ENCODE measurements at regions not wholly inside any gene's neighbourhood (a gene's known extent, or its start where the extent isn't known, plus 50 kb on each side); places are given as distances from the start of the nearest gene placed in this dataset.

GRCh38 chr6:12419631-12420272 is 129.6 kb downstream of the EDN1 start:
- TF ChIP-seq EZH2phosphoT487 (IDR thresholded peaks at IDR 0.05; ENCODE audit: low read depth), result no peak
- no peak for TF ChIP-seq CTCF (IDR thresholded peaks at IDR 0.05; ENCODE audit: low read depth, low read length)
- Histone ChIP-seq H3K27ac (ENCODE audit: low read length) (no peak overlapping the region), H3K9ac (ENCODE audit: low read length) (no peak overlapping the region), H2AFZ (ENCODE audit: low read depth, low read length) (no peak overlapping the region), H3K4me1 (ENCODE audit: low read length) (no peaks in the 10 kb centered on the region), H3K4me3 (ENCODE audit: low read length) (no peak overlapping the region), H3K9me3 (ENCODE audit: insufficient read depth, low read length) (no peaks in the 10 kb centered on the region), H3K79me2 (ENCODE audit: low read length) (no peaks in the 10 kb centered on the region), H3K27me3 (ENCODE audit: low read depth, low read length) (no peaks in the 10 kb centered on the region), H3K4me2 (ENCODE audit: low read length) (no peak overlapping the region), H3K36me3 (replicated peaks; ENCODE audit: low read depth, low read length) (no peaks in the 10 kb centered on the region), H4K20me1 (ENCODE audit: insufficient read depth, low read length) (no peaks in the 10 kb centered on the region)

- Histone ChIP-seq H3K36me3 (replicated peaks; ENCODE audit: low read depth, low read length) (no peaks in the 10 kb centered on the region), H3K27ac (ENCODE audit: low read length) (no peak overlapping the region)
Measured at GRCh38 chr6:12420626-12421025, 130.5 kb downstream of the EDN1 start.

GRCh38 chr6:12421596-12421995 is 131.4 kb downstream of the EDN1 start:
- H3K79me2 ChIP-seq (ENCODE audit: low read length), result no peaks in the 10 kb centered on the region
- H3K4me1 ChIP-seq (ENCODE audit: low read length), result no peaks in the 10 kb centered on the region
- no peaks in the 10 kb centered on the region for H3K9me3 ChIP-seq (ENCODE audit: insufficient read depth, low read length)
- no peak overlapping the region for H3K4me2 ChIP-seq (ENCODE audit: low read length)
- no peaks in the 10 kb centered on the region for H3K27me3 ChIP-seq (ENCODE audit: low read depth, low read length)
- TF ChIP-seq CTCF (IDR thresholded peaks at IDR 0.05; ENCODE audit: low read depth, low read length) (no peak), EZH2phosphoT487 (IDR thresholded peaks at IDR 0.05; ENCODE audit: low read depth) (no peak)
- no peak overlapping the region for H3K9ac ChIP-seq (ENCODE audit: low read length)
- no peaks in the 10 kb centered on the region for H3K36me3 ChIP-seq (replicated peaks; ENCODE audit: low read depth, low read length)
- no peaks in the 10 kb centered on the region for H4K20me1 ChIP-seq (ENCODE audit: insufficient read depth, low read length)
- no peak overlapping the region for H3K27ac ChIP-seq (ENCODE audit: low read length)
- no peak overlapping the region for H3K4me3 ChIP-seq (ENCODE audit: low read length)
- no peak overlapping the region for H2AFZ ChIP-seq (ENCODE audit: low read depth, low read length)

More at GRCh38 chr6:12420626-12421025, 130.5 kb downstream of the EDN1 start:
- Histone ChIP-seq H3K9me3 (ENCODE audit: insufficient read depth, low read length) (no peaks in the 10 kb centered on the region), H2AFZ (ENCODE audit: low read depth, low read length) (no peak overlapping the region), H3K79me2 (ENCODE audit: low read length) (no peaks in the 10 kb centered on the region), H3K27me3 (ENCODE audit: low read depth, low read length) (no peaks in the 10 kb centered on the region), H3K9ac (ENCODE audit: low read length) (no peak overlapping the region), H3K4me2 (ENCODE audit: low read length) (no peak overlapping the region), H3K4me3 (ENCODE audit: low read length) (no peak overlapping the region), H3K4me1 (ENCODE audit: low read length) (no peaks in the 10 kb centered on the region), H4K20me1 (ENCODE audit: insufficient read depth, low read length) (no peaks in the 10 kb centered on the region)
- TF ChIP-seq CTCF (IDR thresholded peaks at IDR 0.05; ENCODE audit: low read depth, low read length) (no peak), EZH2phosphoT487 (IDR thresholded peaks at IDR 0.05; ENCODE audit: low read depth) (no peak)

- H2AFZ ChIP-seq (ENCODE audit: low read depth, low read length), result no peak overlapping the region
- TF ChIP-seq EZH2phosphoT487 (IDR thresholded peaks at IDR 0.05; ENCODE audit: low read depth) (no peak), CTCF (IDR thresholded peaks at IDR 0.05; ENCODE audit: low read depth, low read length) (no peak)
- no peaks in the 10 kb centered on the region for H3K36me3 ChIP-seq (replicated peaks; ENCODE audit: low read depth, low read length)
- no peak overlapping the region for H3K9ac ChIP-seq (ENCODE audit: low read length)
- H3K4me1 ChIP-seq (ENCODE audit: low read length), result no peaks in the 10 kb centered on the region
- no peak overlapping the region for H3K4me2 ChIP-seq (ENCODE audit: low read length)
- H4K20me1 ChIP-seq (ENCODE audit: insufficient read depth, low read length), result no peaks in the 10 kb centered on the region
- H3K79me2 ChIP-seq (ENCODE audit: low read length), result no peaks in the 10 kb centered on the region
- no peaks in the 10 kb centered on the region for H3K27me3 ChIP-seq (ENCODE audit: low read depth, low read length)
- no peaks in the 10 kb centered on the region for H3K9me3 ChIP-seq (ENCODE audit: insufficient read depth, low read length)
- no peak overlapping the region for H3K4me3 ChIP-seq (ENCODE audit: low read length)
- no peak overlapping the region for H3K27ac ChIP-seq (ENCODE audit: low read length)
Measured at GRCh38 chr6:12422848-12423247, 132.7 kb downstream of the EDN1 start.
